ENCODE measurements at regions not wholly inside any gene's neighbourhood (a gene's known extent, or its start where the extent isn't known, plus 50 kb on each side); places are given as distances from the start of the nearest gene placed in this dataset.
A peak's percentile ranks its signal among the peaks of the same experiment; 100 is the strongest.

GRCh38 chr2:48207201-48207641, 107.3 kb upstream of the FOXN2 start:
- POLR2A ChIA-PET, result no interaction called here
- H3K27me3 ChIP-seq (ENCODE audit: control insufficient read depth in 1 of 2, insufficient read depth in 2 of 2, low read length in 2 of 2), result no peaks in the 10 kb centered on the region
- H3K36me3 ChIP-seq (replicated peaks in 1 of 2; ENCODE audit: control insufficient read depth in 1 of 2, insufficient read depth in 2 of 2, low read length in 2 of 2), result no peaks in the 10 kb centered on the region
- FAIRE-seq, result no peak
- no peaks in the 10 kb centered on the region for H3K79me2 ChIP-seq (ENCODE audit: insufficient read depth, low read length)
- TF ChIP-seq ARID3A (IDR thresholded peaks at IDR 0.05; ENCODE audit: low read depth, low read length), result no peak
- no peak for TF ChIP-seq EP300 (IDR thresholded peaks at IDR 0.05; ENCODE audit: low read depth in 2 of 2, low read length in 2 of 2)
- no peak for TF ChIP-seq EP300 (CRISPR knock-in tag; IDR thresholded peaks at IDR 0.05; ENCODE audit: borderline replicate concordance)
- no peak for TF ChIP-seq ATM (IDR thresholded peaks at IDR 0.05; ENCODE audit: borderline replicate concordance)
- TF ChIP-seq ZBTB33 (CRISPR knock-in tag; IDR thresholded peaks at IDR 0.05), result peak; percentile 78
- TF ChIP-seq SOX13 (IDR thresholded peaks at IDR 0.05), result no peak
- peak in 1 of 2 experiments; percentile 25; a peak in 1 of 4 replicates for TF ChIP-seq SOX13 (CRISPR knock-in tag; conservative IDR thresholded peaks at IDR 0.05 in 1 of 2, IDR thresholded peaks at IDR 0.05 in 1 of 2)
- in situ Hi-C loops (cut with HindIII; ENCODE audit: extremely low pct_ligation_motif_present, low pct_unique_long_range_greater_than_20kb), result loop anchor here (25.0 kb wide), 1 partner anchor 205 kb away; no protein-coding TSS in a partner anchor
- H4K20me1 ChIP-seq (ENCODE audit: insufficient read depth, low read length), result no peaks in the 10 kb centered on the region
- no peak overlapping the region for H3K27ac ChIP-seq (ENCODE audit: extremely low read length, insufficient read depth, low read length)
- H3K9ac ChIP-seq (ENCODE audit: insufficient read depth, low read depth, low read length), result no peak overlapping the region
- no peak for DNase-seq (ENCODE audit: low spot score)
- 95% methylated on average over 5 of the region's 5 CpGs for WGBS (ENCODE audit: low lambda C conversion rate)
- ATAC-seq, result no peak
- BruUV-seq (replicated peaks), result no TSS peak
- no peak overlapping the region for H3K4me3 ChIP-seq (replicated peaks in 1 of 3; ENCODE audit: insufficient read depth in 1 of 3, low read depth in 2 of 3, low read length in 3 of 3)
- intact Hi-C loops (cut with micrococcal nuclease; ENCODE audit: unreplicated experiment), result no loop called here
- CTCF ChIA-PET (ENCODE audit: low intra/inter-chr PET ratio, low total read pairs), result no interaction called here
- peaks cover 83% of the 10 kb centered on the region for H3K4me1 ChIP-seq (ENCODE audit: insufficient read depth, low read length)
- H3K4me2 ChIP-seq (ENCODE audit: low read depth, low read length), result no peak overlapping the region
- H2AFZ ChIP-seq (ENCODE audit: low read length), result no peak overlapping the region
- no peaks in the 10 kb centered on the region for H3K9me3 ChIP-seq (ENCODE audit: low read length)
